Ascending aorta (tissue), 2 donors: ENCODE measurements at regions not wholly inside any gene's neighbourhood (a gene's known extent, or its start where the extent isn't known, plus 50 kb on each side); places are given as distances from the start of the nearest gene placed in this dataset.
"Not testable (repeated sequence)": the region's sequence is repeated elsewhere in the genome, so short reads cannot be mapped to it uniquely, and the experiment has no call there.

Experiments used
- DNase-seq, 2 donors: peaks; one replicate each; pipeline ENCODE4 v3.0.0-alpha.2; 2019; ENCODE audit warnings: low spot score in 2 of 2
- H3K27ac ChIP-seq, 2 donors: fragments of 200-600 bp; sonication (generic); one replicate each; pipeline ENCODE4 v1.5.1; 2016 to 2017; ENCODE audit warnings: mild to moderate bottlenecking in 1 of 2
- H3K27me3 ChIP-seq: fragments of 200-600 bp; sonication (generic); one replicate; pipeline ENCODE4 v1.5.1; 2017
- H3K36me3 ChIP-seq, 2 donors: fragments of 200-600 bp; sonication (generic); one replicate each; pipeline ENCODE4 v1.5.1; 2016
- H3K4me1 ChIP-seq, 2 donors: fragments of 200-600 bp; sonication (generic); one replicate each; pipeline ENCODE4 v1.5.1; 2016 to 2017; ENCODE audit warnings: mild to moderate bottlenecking in 1 of 2
- H3K4me3 ChIP-seq, 2 donors: fragments of 200-600 bp; sonication (generic); one replicate each; pipeline ENCODE4 v1.5.1; 2016 to 2017; ENCODE audit warnings: mild to moderate bottlenecking in 1 of 2
- H3K9me3 ChIP-seq, 2 donors: fragments of 200-600 bp; sonication (generic); one replicate each; pipeline ENCODE4 v1.5.1; 2016
- intact Hi-C: fragments of 100-400 bp; cut with DNase I; formaldehyde crosslinking; loops from one replicate; pipeline ENCODE4 v1.15.1; 2023
- TF ChIP-seq, protein P1 (sequence below), 3 experiments: fragments of 200-600 bp in 2 of 3; fragments of 450-650 bp in 1 of 3; sonication (generic) in 2 of 3; IDR thresholded peaks; one replicate each; pipeline ENCODE4 v1.5.1; 2016 to 2019; ENCODE audit warnings: antibody characterized with exemption in 3 of 3, mild to moderate bottlenecking in 1 of 3, moderate library complexity in 1 of 3

DNA sequence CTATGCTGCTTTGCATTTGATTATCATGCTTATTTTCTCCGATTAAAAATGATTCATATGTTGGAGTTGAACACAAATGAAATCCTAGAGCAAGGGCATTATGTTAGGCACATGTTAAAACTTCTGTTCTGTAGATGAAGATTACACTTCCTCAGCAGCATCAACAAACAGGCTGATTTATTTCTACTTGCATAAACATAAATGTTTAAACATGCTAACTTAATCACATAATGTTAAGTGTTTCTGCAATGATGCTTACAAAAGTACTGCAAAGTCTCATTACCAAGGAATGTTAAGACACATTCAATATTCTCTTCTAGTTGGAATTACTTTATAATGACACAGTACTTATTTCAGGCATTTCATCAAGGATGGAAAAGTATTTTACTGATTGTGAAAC is 770.8 kb downstream of the ANKRD7 start:
- no peak overlapping the region for H3K27ac ChIP-seq
- DNase-seq, result no peak

DNA sequence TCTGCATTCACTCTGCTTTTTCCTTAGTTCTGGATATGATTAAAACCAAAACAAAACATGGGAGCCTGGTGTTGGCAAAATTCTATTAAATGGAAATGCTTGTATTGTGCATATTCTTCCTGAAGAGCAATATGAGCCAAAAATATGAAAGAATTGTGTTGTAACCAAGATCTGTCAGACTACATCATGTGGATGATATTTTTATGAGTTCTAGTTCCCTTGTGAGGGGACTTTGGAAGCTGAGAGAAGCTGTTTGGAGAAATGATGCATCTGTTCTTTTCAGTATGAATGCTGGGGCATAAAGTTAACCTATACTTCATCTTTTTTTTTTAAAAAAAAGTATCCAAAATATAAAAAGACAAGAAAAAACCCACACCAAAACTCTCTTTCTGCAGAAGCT is 782.7 kb downstream of the ANKRD7 start:
- Histone ChIP-seq H3K4me1 (no peaks in the 10 kb centered on the region), H3K4me3 (no peak overlapping the region), H3K27me3 (no peaks in the 10 kb centered on the region), H3K27ac (no peak overlapping the region), H3K9me3 (no peaks in the 10 kb centered on the region), H3K36me3 (no peaks in the 10 kb centered on the region)
- intact Hi-C loops, result no loop called here
- no peak for DNase-seq
- TF ChIP-seq, protein P1, sequence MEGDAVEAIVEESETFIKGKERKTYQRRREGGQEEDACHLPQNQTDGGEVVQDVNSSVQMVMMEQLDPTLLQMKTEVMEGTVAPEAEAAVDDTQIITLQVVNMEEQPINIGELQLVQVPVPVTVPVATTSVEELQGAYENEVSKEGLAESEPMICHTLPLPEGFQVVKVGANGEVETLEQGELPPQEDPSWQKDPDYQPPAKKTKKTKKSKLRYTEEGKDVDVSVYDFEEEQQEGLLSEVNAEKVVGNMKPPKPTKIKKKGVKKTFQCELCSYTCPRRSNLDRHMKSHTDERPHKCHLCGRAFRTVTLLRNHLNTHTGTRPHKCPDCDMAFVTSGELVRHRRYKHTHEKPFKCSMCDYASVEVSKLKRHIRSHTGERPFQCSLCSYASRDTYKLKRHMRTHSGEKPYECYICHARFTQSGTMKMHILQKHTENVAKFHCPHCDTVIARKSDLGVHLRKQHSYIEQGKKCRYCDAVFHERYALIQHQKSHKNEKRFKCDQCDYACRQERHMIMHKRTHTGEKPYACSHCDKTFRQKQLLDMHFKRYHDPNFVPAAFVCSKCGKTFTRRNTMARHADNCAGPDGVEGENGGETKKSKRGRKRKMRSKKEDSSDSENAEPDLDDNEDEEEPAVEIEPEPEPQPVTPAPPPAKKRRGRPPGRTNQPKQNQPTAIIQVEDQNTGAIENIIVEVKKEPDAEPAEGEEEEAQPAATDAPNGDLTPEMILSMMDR (IDR thresholded peaks at IDR 0.05), result no peak

More for the DNA sequence above, 770.8 kb downstream of the ANKRD7 start:
- Histone ChIP-seq H3K4me3 (no peak overlapping the region), H3K4me1 (no peaks in the 10 kb centered on the region), H3K27me3 (no peaks in the 10 kb centered on the region), H3K36me3 (no peaks in the 10 kb centered on the region), H3K9me3 (no peaks in the 10 kb centered on the region)
- TF ChIP-seq, protein P1 (IDR thresholded peaks at IDR 0.05), result no peak
- intact Hi-C loops, result no loop called here

DNA sequence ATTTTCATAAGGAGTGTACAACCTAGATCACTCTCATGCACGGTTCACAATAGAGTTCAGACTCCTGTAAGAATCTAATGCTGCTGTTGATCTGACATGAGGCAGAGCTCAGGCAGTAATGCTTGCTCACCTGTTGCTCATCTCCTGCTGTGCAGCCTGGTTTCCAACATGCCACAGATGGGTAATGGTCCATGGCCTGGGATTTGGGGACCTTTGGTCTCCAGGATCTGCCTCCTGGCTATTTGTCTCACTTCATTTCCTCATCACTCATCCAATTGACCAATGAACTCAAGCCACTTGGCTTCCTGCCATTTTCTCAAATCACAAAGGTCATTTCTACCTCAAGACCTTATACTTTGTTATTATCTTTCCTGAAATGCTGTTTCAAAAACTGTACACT is 786.1 kb downstream of the ANKRD7 start:
- TF ChIP-seq, protein P1 (IDR thresholded peaks at IDR 0.05), result no peak
- DNase-seq, result no peak

DNA sequence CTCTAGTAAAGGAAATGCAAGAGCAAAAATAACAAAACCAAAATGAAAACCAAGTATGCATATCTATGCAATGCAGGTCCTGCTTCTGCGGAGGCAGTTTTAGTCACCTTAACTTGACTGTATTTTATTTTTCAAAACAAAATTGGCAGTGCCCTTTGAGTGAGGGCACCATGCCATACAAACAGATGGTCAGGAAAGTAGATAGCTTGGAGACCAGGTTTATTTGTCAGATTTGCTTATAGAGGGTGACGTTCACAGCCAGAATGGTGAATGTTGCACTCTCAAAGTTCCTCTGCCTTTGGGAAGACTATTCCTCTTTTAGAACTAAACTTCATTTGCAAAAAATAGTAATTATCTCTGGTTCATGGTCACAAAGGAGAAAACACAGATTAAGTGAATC is 801.9 kb downstream of the ANKRD7 start:
- intact Hi-C loops, result no loop called here
- Histone ChIP-seq H3K4me3 (no peak overlapping the region), H3K4me1 (no peaks in the 10 kb centered on the region), H3K36me3 (no peaks in the 10 kb centered on the region), H3K27me3 (no peaks in the 10 kb centered on the region), H3K9me3 (peaks cover 0 to 10% of the 10 kb centered on the region in 2 donors), H3K27ac (no peak overlapping the region)
- TF ChIP-seq, protein P1 (IDR thresholded peaks at IDR 0.05), result no peak
- DNase-seq, result no peak

More for the DNA sequence above, 786.1 kb downstream of the ANKRD7 start:
- Histone ChIP-seq H3K36me3 (no peaks in the 10 kb centered on the region), H3K27ac (no peak overlapping the region), H3K4me3 (no peak overlapping the region), H3K4me1 (no peaks in the 10 kb centered on the region), H3K9me3 (no peaks in the 10 kb centered on the region), H3K27me3 (no peaks in the 10 kb centered on the region)
- intact Hi-C loops, result no loop called here

DNA sequence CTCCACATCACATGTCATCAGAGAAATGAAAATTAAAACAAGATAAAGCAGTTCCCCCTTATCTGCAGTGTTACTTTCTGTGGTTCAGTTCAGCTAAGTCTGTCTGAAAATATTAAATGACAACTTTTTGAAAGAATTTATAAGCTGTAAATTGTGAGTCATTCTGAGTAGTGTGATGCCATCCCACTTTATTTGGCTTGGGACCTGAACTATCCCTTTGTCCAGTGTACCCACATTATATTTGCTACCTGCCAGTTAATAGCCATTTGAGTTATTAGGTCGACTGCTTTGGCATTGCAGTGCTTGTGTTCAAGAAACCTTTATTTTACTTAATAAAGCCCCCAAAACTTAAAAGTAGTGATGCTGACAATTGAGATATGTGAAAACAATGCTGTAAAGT is 804.2 kb downstream of the ANKRD7 start:
- no peaks in the 10 kb centered on the region for H3K27me3 ChIP-seq
- DNase-seq, result no peak
- H3K4me3 ChIP-seq, result no peak overlapping the region
- no peaks in the 10 kb centered on the region for H3K36me3 ChIP-seq
- intact Hi-C loops, result no loop called here
- no peak overlapping the region for H3K27ac ChIP-seq
- H3K9me3 ChIP-seq, result no peaks in the 10 kb centered on the region
- TF ChIP-seq, protein P1 (IDR thresholded peaks at IDR 0.05), result no peak
- H3K4me1 ChIP-seq, result no peaks in the 10 kb centered on the region

DNA sequence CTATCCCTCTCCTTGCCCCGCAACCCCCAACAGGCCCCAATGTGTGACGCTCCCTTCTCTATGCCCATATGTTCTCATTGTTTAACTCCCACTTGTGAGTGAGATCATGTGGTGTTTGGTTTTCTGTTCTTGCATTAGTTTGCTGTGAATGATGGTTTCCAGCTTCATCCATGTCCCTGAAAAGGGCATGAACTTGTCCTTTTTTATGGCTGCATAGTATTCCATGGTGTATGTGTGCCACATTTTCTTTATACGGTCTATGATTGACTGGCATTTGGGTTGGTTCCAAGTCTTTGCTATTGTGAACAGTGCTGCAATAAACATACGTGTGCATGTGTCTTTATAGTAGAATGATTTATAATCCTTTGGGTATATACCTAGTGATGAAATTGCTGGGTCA is 807.6 kb downstream of the ANKRD7 start:
- H3K27me3 ChIP-seq, DNase-seq, H3K4me3 ChIP-seq, H3K4me1 ChIP-seq, intact Hi-C loops, H3K27ac ChIP-seq, H3K36me3 ChIP-seq, H3K9me3 ChIP-seq: not testable (repeated sequence)
